Skeletal muscle tissue (tissue), 3 donors: ENCODE measurements at regions not wholly inside any gene's neighbourhood (a gene's known extent, or its start where the extent isn't known, plus 50 kb on each side); places are given as distances from the start of the nearest gene placed in this dataset.

Experiments used
- H3K27ac ChIP-seq: one replicate; pipeline ENCODE4 v1.7.0; 2013; ENCODE audit warnings: mild to moderate bottlenecking, low read depth, low read length, inconsistent platforms
- H3K27me3 ChIP-seq, 3 donors: one replicate each; pipeline ENCODE4 v1.7.0; 2013; ENCODE audit warnings: low read length in 3 of 3; ENCODE audit not compliant: control insufficient read depth in 3 of 3, insufficient read depth in 3 of 3
- H3K36me3 ChIP-seq, 3 donors: one replicate each; pipeline ENCODE4 v1.7.0; 2013; ENCODE audit warnings: low read length in 3 of 3; ENCODE audit not compliant: control insufficient read depth in 3 of 3, insufficient read depth in 3 of 3
- H3K4me1 ChIP-seq, 3 donors: one replicate each; pipeline ENCODE4 v1.7.0; 2013; ENCODE audit warnings: low read length in 3 of 3, mild to moderate bottlenecking in 3 of 3; ENCODE audit not compliant: control insufficient read depth in 3 of 3, insufficient read depth in 3 of 3
- H3K4me3 ChIP-seq, 3 donors: one replicate each; pipeline ENCODE4 v1.7.0; 2013; ENCODE audit warnings: low read length in 3 of 3
- H3K9ac ChIP-seq, 3 donors: one replicate each; pipeline ENCODE4 v1.7.0; 2013; ENCODE audit warnings: low read length in 3 of 3, mild to moderate bottlenecking in 3 of 3, moderate library complexity in 2 of 3, low read depth in 1 of 3
- H3K9me3 ChIP-seq, 3 donors: one replicate each; pipeline ENCODE4 v1.7.0; 2013; ENCODE audit warnings: low read length in 3 of 3; ENCODE audit not compliant: control insufficient read depth in 3 of 3
- donor health status: Osteomylitis.

GRCh38 chr17:77321649-77322513 lies 181.1 kb downstream of the SEC14L1 start:
- peak overlapping the region; percentile 85 for H3K27ac ChIP-seq
- peaks cover 62 to 72% (median 63%) of the 10 kb centered on the region in 3 donors for H3K4me1 ChIP-seq
- H3K9ac ChIP-seq: peak overlapping the region in 2 of 3 donors; percentile 55 to 79
- H3K9me3 ChIP-seq: no peaks in the 10 kb centered on the region
- H3K36me3 ChIP-seq: no peaks in the 10 kb centered on the region
- H3K27me3 ChIP-seq: no peaks in the 10 kb centered on the region
- H3K4me3 ChIP-seq: peak overlapping the region in 2 of 3 donors; percentile 22 to 41

DNA sequence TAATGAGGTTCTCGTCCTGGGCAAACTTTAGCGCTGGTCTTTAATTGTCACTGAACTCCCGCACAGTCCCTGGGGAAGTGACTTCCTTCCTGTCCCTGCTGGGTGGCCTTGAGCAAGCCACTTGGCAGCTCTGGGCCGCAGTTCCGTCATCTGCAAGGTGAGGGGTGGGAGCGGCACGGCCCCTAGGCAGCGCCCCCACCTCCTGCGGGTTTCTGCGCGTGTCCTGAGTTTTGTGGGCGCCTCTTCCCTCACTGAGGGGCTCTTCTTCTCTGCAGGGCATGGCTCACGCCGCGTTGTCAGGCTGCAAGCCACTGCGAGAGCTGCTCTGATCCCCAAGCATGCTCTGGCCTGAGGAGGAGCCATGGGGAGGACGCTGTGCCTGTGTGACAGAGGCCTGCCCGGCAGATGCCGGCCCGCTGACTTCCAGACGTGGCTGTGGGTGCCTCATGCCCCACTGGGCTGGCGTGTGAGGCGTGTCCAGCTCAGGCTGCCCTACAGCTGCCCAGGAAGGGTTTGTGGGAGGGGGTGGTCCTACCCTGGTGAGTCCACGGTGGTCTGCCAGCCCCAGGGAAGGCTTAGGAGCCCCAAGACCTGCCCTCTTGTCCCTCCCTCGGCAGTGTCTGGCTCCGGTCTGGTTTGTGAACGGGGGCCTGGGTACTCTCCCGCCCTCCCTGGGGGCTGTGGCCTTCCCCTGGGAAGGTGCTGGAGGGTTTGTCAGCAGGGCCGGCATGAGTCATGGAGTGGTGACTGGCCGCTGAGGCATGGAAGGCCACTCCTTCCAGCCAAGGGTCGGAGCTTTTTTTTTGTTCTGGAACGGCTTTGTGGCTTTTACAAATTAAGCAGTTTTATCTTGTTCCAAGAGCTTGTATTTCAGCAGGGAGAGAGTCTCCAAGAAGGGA lies 182.0 kb downstream of the SEC14L1 start:
- Histone ChIP-seq H3K9me3 (no peaks in the 10 kb centered on the region), H3K27me3 (no peaks in the 10 kb centered on the region), H3K36me3 (no peaks in the 10 kb centered on the region), H3K9ac (peak overlapping the region; percentile 55 to 79 (median 74)), H3K4me1 (peaks cover 62 to 75% (median 65%) of the 10 kb centered on the region in 3 donors), H3K4me3 (peak overlapping the region; percentile 22 to 56 (median 43)), H3K27ac (peak overlapping the region; percentile 85)

DNA sequence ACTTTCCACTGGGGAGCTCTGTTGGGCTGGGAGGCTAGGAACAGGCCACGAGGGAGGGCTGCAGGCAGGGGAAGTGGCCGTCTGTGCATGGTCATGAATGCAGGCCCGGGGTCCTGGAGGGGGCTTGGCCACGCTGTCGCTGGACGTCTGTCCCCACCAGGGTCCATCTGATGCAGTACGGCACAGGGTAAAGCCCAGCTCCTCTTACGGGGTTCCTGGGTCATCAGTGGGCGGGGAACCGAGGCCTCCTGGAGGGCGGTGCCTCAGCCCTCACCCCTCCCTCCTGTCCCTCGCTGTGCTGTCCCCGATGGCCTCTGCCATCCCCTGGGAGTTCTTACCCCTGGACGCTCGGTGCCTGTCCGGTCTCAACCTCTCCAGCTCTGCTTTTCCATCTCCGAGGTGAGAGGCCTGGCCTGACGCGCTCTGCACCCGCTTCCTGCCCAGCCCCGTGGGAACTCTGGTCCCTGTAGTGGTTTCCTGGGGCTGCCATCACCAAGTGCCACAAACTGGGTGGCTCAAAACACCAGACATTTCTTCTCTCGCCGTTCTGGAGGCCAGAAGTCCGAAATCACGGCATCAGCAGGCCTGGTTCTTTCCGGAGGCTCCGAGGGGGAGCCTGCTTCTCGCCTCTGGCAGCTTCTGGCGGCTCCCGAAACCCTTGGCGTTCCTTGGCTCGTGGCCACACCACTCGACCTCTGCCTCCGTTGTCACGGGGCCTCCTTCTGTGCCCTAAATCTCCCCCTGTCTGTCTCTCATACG lies 182.8 kb downstream of the SEC14L1 start:
- Histone ChIP-seq H3K4me1 (peaks cover 62 to 80% (median 69%) of the 10 kb centered on the region in 3 donors), H3K9me3 (no peaks in the 10 kb centered on the region), H3K27me3 (no peaks in the 10 kb centered on the region), H3K9ac (peak overlapping the region; percentile 55 to 74 (median 57)), H3K27ac (peak overlapping the region; percentile 85), H3K36me3 (no peaks in the 10 kb centered on the region), H3K4me3 (peak overlapping the region; percentile 22 to 49 (median 30))

GRCh38 chr17:77324227-77324626 lies 183.5 kb downstream of the SEC14L1 start:
- Histone ChIP-seq H3K36me3 (no peaks in the 10 kb centered on the region), H3K27ac (peak overlapping the region; percentile 85), H3K27me3 (no peaks in the 10 kb centered on the region), H3K4me1 (peaks cover 61 to 80% (median 69%) of the 10 kb centered on the region in 3 donors), H3K9me3 (no peaks in the 10 kb centered on the region), H3K9ac (peak overlapping the region in 1 of 3 donors; percentile 57), H3K4me3 (no peak overlapping the region)

DNA sequence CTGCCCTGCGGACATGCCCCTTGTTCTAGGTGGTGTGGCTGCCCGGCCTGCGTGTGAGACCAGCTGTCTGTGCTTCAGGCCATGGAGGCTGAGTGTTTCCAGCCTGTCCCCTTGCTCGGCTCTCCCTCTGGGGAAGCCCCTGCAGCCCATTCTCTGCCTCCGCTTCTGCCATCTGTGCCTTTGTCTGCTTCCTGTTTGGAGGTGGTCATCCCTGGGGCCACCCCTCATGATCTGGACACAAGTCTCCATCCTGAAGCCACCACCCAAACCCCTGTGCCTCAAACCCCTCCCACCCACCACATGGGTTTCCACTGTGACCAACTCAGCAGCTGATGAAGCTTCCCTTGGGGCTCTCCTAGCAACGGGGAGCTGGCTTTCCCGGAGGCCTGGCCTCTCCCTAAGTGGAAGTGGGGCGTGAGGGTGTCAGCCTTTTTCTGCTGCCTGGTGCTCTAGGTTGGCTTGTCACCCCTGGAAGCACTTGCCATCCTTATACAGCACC lies 184.9 kb downstream of the SEC14L1 start:
- H3K9ac ChIP-seq: peak overlapping the region; percentile 40 to 57 (median 50)
- no peaks in the 10 kb centered on the region for H3K27me3 ChIP-seq
- no peaks in the 10 kb centered on the region for H3K9me3 ChIP-seq
- peaks cover 52 to 82% (median 60%) of the 10 kb centered on the region in 3 donors for H3K4me1 ChIP-seq
- H3K4me3 ChIP-seq: no peak overlapping the region
- H3K36me3 ChIP-seq: no peaks in the 10 kb centered on the region
- H3K27ac ChIP-seq: peak overlapping the region; percentile 85

DNA sequence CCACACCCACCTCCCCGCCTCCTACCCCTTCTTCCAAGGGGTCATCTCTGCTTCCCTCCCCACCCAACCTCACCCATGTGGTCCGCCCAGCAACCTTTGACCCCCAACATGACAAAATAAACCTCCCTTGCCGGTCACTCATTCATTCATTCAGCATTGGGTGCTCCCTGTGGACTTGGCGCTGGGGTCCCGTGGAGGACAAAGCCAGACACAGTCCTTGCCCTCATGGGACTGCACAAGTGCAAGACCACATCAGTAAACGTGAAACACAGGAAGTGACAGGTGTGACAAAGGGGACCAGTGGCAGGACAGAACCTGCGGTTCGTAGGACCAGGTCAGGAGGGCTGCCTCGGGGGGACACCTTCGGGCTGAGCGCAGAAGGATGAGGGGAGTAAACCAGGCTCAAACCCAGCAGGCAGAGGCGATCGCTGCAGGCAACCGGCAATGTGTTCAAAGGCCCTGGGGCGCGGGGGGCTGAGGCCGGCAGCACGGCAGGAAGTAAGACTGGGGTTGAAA lies 185.4 kb downstream of the SEC14L1 start:
- Histone ChIP-seq H3K4me1 (peaks cover 49 to 80% (median 55%) of the 10 kb centered on the region in 3 donors), H3K9me3 (no peaks in the 10 kb centered on the region), H3K27ac (peak overlapping the region; percentile 85), H3K9ac (peak overlapping the region in 1 of 3 donors; percentile 25), H3K4me3 (no peak overlapping the region), H3K36me3 (no peaks in the 10 kb centered on the region), H3K27me3 (no peaks in the 10 kb centered on the region)

GRCh38 chr17:77326636-77327035 lies 185.9 kb downstream of the SEC14L1 start:
- Histone ChIP-seq H3K27ac (no peak overlapping the region), H3K9me3 (no peaks in the 10 kb centered on the region), H3K4me1 (peaks cover 51 to 82% (median 59%) of the 10 kb centered on the region in 3 donors), H3K27me3 (no peaks in the 10 kb centered on the region), H3K9ac (no peak overlapping the region), H3K4me3 (no peak overlapping the region), H3K36me3 (no peaks in the 10 kb centered on the region)

GRCh38 chr17:77327181-77327565 lies 186.4 kb downstream of the SEC14L1 start:
- Histone ChIP-seq H3K27me3 (no peaks in the 10 kb centered on the region), H3K9me3 (no peaks in the 10 kb centered on the region), H3K27ac (no peak overlapping the region), H3K9ac (no peak overlapping the region), H3K36me3 (no peaks in the 10 kb centered on the region), H3K4me3 (no peak overlapping the region), H3K4me1 (peaks cover 50 to 82% (median 56%) of the 10 kb centered on the region in 3 donors)
